ENCODE measurements at regions not wholly inside any gene's neighbourhood (a gene's known extent, or its start where the extent isn't known, plus 50 kb on each side); places are given as distances from the start of the nearest gene placed in this dataset.

DNA sequence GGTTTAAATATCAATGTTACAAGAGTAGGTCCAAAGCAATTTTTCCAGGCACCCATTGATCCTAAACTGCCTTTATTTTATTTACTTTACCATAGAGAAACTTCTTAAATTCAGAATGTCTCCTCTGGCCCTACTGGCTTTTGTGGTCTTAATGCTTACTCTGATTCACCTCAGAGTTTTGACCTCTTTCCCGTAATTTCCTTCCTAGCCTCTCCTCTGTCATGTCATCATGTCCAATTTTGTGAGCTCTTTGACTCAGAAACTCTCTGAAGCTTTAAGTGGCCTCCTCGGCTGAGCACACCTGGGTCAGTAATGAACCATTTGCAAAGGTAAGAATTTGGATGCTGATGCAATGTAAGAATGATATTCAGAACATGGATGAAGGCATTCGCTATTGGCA is 303.8 kb upstream of the CDH18 start:
- Histone ChIP-seq H3K4me1 (ENCODE audit: control insufficient read depth in 2 of 2, insufficient read depth in 2 of 2, low read length in 2 of 2) (no peaks in the 10 kb centered on the region), H2AFZ (ENCODE audit: insufficient read depth, low read depth, low read length, poor library complexity, severe bottlenecking) (no peak overlapping the region), H3K27ac (ENCODE audit: low read length in 2 of 2) (no peak overlapping the region), H3K9me3 (ENCODE audit: control extremely low read depth in 1 of 3, control insufficient read depth in 2 of 3, insufficient read depth in 1 of 3, low read length in 2 of 3) (no peaks in the 10 kb centered on the region), H3K4me2 (replicated peaks; ENCODE audit: low read depth, low read length, poor library complexity, severe bottlenecking) (no peak overlapping the region), H3K4me3 (ENCODE audit: control extremely low read depth in 1 of 5, extremely low read depth in 1 of 5, insufficient read depth in 1 of 5, low read depth in 2 of 5, low read length in 4 of 5) (no peak overlapping the region), H3K79me2 (ENCODE audit: control insufficient read depth, insufficient read depth, low read length) (no peaks in the 10 kb centered on the region), H3K27me3 (replicated peaks in 1 of 4; ENCODE audit: control extremely low read depth in 1 of 4, control insufficient read depth in 3 of 4, insufficient read depth in 4 of 4, low read length in 3 of 4) (no peaks in the 10 kb centered on the region), H4K20me1 (ENCODE audit: control insufficient read depth, insufficient read depth, low read length, poor library complexity, severe bottlenecking) (no peaks in the 10 kb centered on the region), H3K9ac (ENCODE audit: low read length) (no peak overlapping the region), H3K36me3 (replicated peaks in 1 of 2; ENCODE audit: control extremely low read depth in 1 of 2, control insufficient read depth in 1 of 2, extremely low read depth in 1 of 2, insufficient read depth in 2 of 2, low read length in 1 of 2) (no peaks in the 10 kb centered on the region)
- no peaks in the 10 kb centered on the region for H3K4me1 Mint-ChIP-seq
- intact Hi-C loops (cut with micrococcal nuclease): no loop called here
- no peaks in the 10 kb centered on the region for H3K27me3 Mint-ChIP-seq
- no peak overlapping the region for H3K27ac Mint-ChIP-seq
- DNase-seq: no peak
- CTCF ChIA-PET: no interaction called here
- H3K9me3 Mint-ChIP-seq (ENCODE audit: insufficient read depth): no peaks in the 10 kb centered on the region
- POLR2A ChIA-PET: no interaction called here
- WGBS (ENCODE audit: insufficient coverage): 82% methylated on average over 3 of the region's 3 CpGs
- H3K4me3 Mint-ChIP-seq: no peak overlapping the region
- ATAC-seq (ENCODE audit: low read depth): no peak
- TF ChIP-seq, protein P1, sequence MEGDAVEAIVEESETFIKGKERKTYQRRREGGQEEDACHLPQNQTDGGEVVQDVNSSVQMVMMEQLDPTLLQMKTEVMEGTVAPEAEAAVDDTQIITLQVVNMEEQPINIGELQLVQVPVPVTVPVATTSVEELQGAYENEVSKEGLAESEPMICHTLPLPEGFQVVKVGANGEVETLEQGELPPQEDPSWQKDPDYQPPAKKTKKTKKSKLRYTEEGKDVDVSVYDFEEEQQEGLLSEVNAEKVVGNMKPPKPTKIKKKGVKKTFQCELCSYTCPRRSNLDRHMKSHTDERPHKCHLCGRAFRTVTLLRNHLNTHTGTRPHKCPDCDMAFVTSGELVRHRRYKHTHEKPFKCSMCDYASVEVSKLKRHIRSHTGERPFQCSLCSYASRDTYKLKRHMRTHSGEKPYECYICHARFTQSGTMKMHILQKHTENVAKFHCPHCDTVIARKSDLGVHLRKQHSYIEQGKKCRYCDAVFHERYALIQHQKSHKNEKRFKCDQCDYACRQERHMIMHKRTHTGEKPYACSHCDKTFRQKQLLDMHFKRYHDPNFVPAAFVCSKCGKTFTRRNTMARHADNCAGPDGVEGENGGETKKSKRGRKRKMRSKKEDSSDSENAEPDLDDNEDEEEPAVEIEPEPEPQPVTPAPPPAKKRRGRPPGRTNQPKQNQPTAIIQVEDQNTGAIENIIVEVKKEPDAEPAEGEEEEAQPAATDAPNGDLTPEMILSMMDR (IDR thresholded peaks at IDR 0.05): no peak
- TF ChIP-seq EZH2 (IDR thresholded peaks at IDR 0.05; ENCODE audit: borderline replicate concordance, insufficient read depth, low read depth, low read length, poor library complexity, severe bottlenecking): no peak

DNA sequence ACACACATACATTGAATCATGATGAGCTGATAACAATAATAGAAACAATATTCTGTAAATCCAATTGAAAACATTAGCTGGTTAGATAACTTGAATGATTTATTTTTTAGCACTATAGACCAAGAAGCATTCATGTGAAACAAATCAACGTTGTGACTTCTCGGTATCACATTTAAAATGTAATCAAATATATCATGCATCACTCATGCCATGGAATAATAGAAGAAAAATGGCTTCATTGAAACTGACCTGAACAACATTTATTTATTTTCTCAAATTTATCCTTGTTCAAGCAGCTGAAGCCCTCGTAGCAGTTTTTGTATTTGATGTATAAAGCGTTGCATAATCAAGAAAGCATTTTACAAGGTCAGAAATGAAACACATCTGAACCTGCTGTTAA is 299.6 kb upstream of the CDH18 start:
- Histone ChIP-seq H3K79me2 (ENCODE audit: control insufficient read depth, insufficient read depth, low read length) (no peaks in the 10 kb centered on the region), H3K4me1 (ENCODE audit: control insufficient read depth in 2 of 2, insufficient read depth in 2 of 2, low read length in 2 of 2) (no peaks in the 10 kb centered on the region), H2AFZ (ENCODE audit: insufficient read depth, low read depth, low read length, poor library complexity, severe bottlenecking) (no peak overlapping the region), H3K27ac (ENCODE audit: low read length in 2 of 2) (no peak overlapping the region), H4K20me1 (ENCODE audit: control insufficient read depth, insufficient read depth, low read length, poor library complexity, severe bottlenecking) (no peaks in the 10 kb centered on the region), H3K27me3 (replicated peaks in 1 of 4; ENCODE audit: control extremely low read depth in 1 of 4, control insufficient read depth in 3 of 4, insufficient read depth in 4 of 4, low read length in 3 of 4) (no peaks in the 10 kb centered on the region), H3K4me3 (ENCODE audit: control extremely low read depth in 1 of 5, extremely low read depth in 1 of 5, insufficient read depth in 1 of 5, low read depth in 2 of 5, low read length in 4 of 5) (no peak overlapping the region), H3K9me3 (ENCODE audit: control extremely low read depth in 1 of 3, control insufficient read depth in 2 of 3, insufficient read depth in 1 of 3, low read length in 2 of 3) (no peaks in the 10 kb centered on the region), H3K9ac (ENCODE audit: low read length) (no peak overlapping the region), H3K36me3 (replicated peaks in 1 of 2; ENCODE audit: control extremely low read depth in 1 of 2, control insufficient read depth in 1 of 2, extremely low read depth in 1 of 2, insufficient read depth in 2 of 2, low read length in 1 of 2) (no peaks in the 10 kb centered on the region), H3K4me2 (replicated peaks; ENCODE audit: low read depth, low read length, poor library complexity, severe bottlenecking) (no peak overlapping the region)
- ChIA-PET CTCF (no interaction called here), POLR2A (no interaction called here)
- WGBS (ENCODE audit: insufficient coverage): no CpG with 5 or more reads among the region's 4 CpGs
- TF ChIP-seq EZH2 (IDR thresholded peaks at IDR 0.05; ENCODE audit: borderline replicate concordance, insufficient read depth, low read depth, low read length, poor library complexity, severe bottlenecking): no peak
- TF ChIP-seq, protein P1 (IDR thresholded peaks at IDR 0.05): no peak
- Mint-ChIP-seq H3K27ac (no peak overlapping the region), H3K4me1 (no peaks in the 10 kb centered on the region), H3K27me3 (no peaks in the 10 kb centered on the region), H3K9me3 (ENCODE audit: insufficient read depth) (no peaks in the 10 kb centered on the region), H3K4me3 (no peak overlapping the region)
- no peak for DNase-seq
- no peak for ATAC-seq (ENCODE audit: low read depth)
- intact Hi-C loops (cut with micrococcal nuclease): no loop called here

All from B cell (primary cell).